PC-9 (cell line): ENCODE measurements at regions not wholly inside any gene's neighbourhood (a gene's known extent, or its start where the extent isn't known, plus 50 kb on each side); places are given as distances from the start of the nearest gene placed in this dataset.

Source experiments
- BruUV-seq: library from RNA; stranded (reverse); fragments of 400-500 nt; replicated peaks from 2 replicates; lab custom pipeline; 2021; lab: Mats Ljungman, UMichigan
- CTCF ChIA-PET: fragments of 300-600 bp; sonication (Branson Sonifier 250); formaldehyde crosslinking; loops from one replicate; lab custom pipeline; 2022; ENCODE audit warnings: antibody characterized with exemption; lab: Charles Lee
- POLR2A ChIA-PET: fragments of 300-600 bp; sonication (Branson Sonifier 250); formaldehyde crosslinking; loops from one replicate; lab custom pipeline; 2022; ENCODE audit warnings: antibody characterized with exemption; ENCODE audit not compliant: unreplicated experiment; lab: Charles Lee
- DNase-seq, 2 experiments: peaks; one replicate each; pipeline versions ENCODE4 v3.0.0 to v3.0.0-alpha.2; 2015 to 2022; ENCODE audit warnings: mixed read lengths in 1 of 2
- H2AFZ ChIP-seq: fragments of 200-600 bp; sonication (generic); 2 replicates; pipeline ENCODE4 v1.8.1; 2017; ENCODE audit warnings: antibody characterized with exemption
- H3F3A ChIP-seq: fragments of 200-600 bp; sonication (generic); 2 replicates; pipeline ENCODE4 v1.8.1; 2017; ENCODE audit warnings: antibody characterized with exemption, mild to moderate bottlenecking, low read depth; ENCODE audit not compliant: insufficient read depth
- H3K27ac ChIP-seq: fragments of 200-600 bp; sonication (generic); 2 replicates; pipeline ENCODE4 v1.6.1; 2016; ENCODE audit warnings: mixed run types
- H3K27me3 ChIP-seq: fragments of 200-600 bp; sonication (generic); 2 replicates; pipeline ENCODE4 v1.6.1; 2016; ENCODE audit warnings: low read depth, mixed run types; ENCODE audit not compliant: insufficient read depth
- H3K36me3 ChIP-seq: fragments of 200-600 bp; sonication (generic); 2 replicates; pipeline ENCODE4 v1.6.1; 2016; ENCODE audit warnings: low read depth, mixed run types
- H3K4me1 ChIP-seq: fragments of 200-600 bp; sonication (generic); replicated peaks from 2 replicates; pipeline ENCODE4 v1.6.1; 2016; ENCODE audit warnings: mixed run types; ENCODE audit not compliant: insufficient read depth
- H3K4me2 ChIP-seq: fragments of 200-600 bp; sonication (generic); 2 replicates; pipeline ENCODE4 v1.6.1; 2017; ENCODE audit warnings: mixed run types
- H3K4me3 ChIP-seq: fragments of 200-600 bp; sonication (generic); 2 replicates; pipeline ENCODE4 v1.6.1; 2016; ENCODE audit warnings: mixed run types
- H3K79me2 ChIP-seq: fragments of 200-600 bp; sonication (generic); 2 replicates; pipeline ENCODE4 v1.6.1; 2017; ENCODE audit warnings: low read depth, mixed run types
- H3K9me2 ChIP-seq: fragments of 200-600 bp; sonication (generic); 2 replicates; pipeline ENCODE4 v1.8.1; 2017; ENCODE audit warnings: mild to moderate bottlenecking; ENCODE audit not compliant: insufficient read depth
- H3K9me3 ChIP-seq: fragments of 200-600 bp; sonication (generic); 2 replicates; pipeline ENCODE4 v1.8.1; 2016; ENCODE audit warnings: low read depth; ENCODE audit not compliant: insufficient read depth
- H4K20me1 ChIP-seq: fragments of 200-600 bp; sonication (generic); 2 replicates; pipeline ENCODE4 v1.8.1; 2017; ENCODE audit not compliant: insufficient read depth
- EZH2 ChIP-seq: fragments of 200-600 bp; sonication (generic); IDR thresholded peaks from 2 replicates; pipeline ENCODE4 v1.8.0; 2017; ENCODE audit warnings: antibody characterized with exemption, low read depth
- intact Hi-C: fragments of 100-400 bp; cut with micrococcal nuclease; formaldehyde crosslinking; loops from one replicate; pipeline ENCODE4 v1.10.0; 2022; ENCODE audit not compliant: unreplicated experiment
- TF ChIP-seq, protein P1 (sequence below): fragments of 200-600 bp; sonication (generic); conservative IDR thresholded peaks from 2 replicates; pipeline ENCODE4 v1.6.1; 2017; ENCODE audit warnings: mixed run types, antibody characterized with exemption, mild to moderate bottlenecking, moderate library complexity

- no peaks in the 10 kb centered on the region for H3K79me2 ChIP-seq
- TF ChIP-seq, protein P1, sequence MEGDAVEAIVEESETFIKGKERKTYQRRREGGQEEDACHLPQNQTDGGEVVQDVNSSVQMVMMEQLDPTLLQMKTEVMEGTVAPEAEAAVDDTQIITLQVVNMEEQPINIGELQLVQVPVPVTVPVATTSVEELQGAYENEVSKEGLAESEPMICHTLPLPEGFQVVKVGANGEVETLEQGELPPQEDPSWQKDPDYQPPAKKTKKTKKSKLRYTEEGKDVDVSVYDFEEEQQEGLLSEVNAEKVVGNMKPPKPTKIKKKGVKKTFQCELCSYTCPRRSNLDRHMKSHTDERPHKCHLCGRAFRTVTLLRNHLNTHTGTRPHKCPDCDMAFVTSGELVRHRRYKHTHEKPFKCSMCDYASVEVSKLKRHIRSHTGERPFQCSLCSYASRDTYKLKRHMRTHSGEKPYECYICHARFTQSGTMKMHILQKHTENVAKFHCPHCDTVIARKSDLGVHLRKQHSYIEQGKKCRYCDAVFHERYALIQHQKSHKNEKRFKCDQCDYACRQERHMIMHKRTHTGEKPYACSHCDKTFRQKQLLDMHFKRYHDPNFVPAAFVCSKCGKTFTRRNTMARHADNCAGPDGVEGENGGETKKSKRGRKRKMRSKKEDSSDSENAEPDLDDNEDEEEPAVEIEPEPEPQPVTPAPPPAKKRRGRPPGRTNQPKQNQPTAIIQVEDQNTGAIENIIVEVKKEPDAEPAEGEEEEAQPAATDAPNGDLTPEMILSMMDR = no peak
- TF ChIP-seq EZH2 = no peak
- no peaks in the 10 kb centered on the region for H4K20me1 ChIP-seq
- ChIA-PET CTCF (no interaction called here), POLR2A (no interaction called here)
- no peaks in the 10 kb centered on the region for H3K9me2 ChIP-seq
- no peaks in the 10 kb centered on the region for H3K27me3 ChIP-seq
- BruUV-seq = no TSS peak
- no peaks in the 10 kb centered on the region for H3K4me1 ChIP-seq
- H3K4me2 ChIP-seq = no peak overlapping the region
- no peak for DNase-seq
- H3K27ac ChIP-seq = no peak overlapping the region
- intact Hi-C loops = no loop called here
- H2AFZ ChIP-seq = no peak overlapping the region
- no peaks in the 10 kb centered on the region for H3K36me3 ChIP-seq
- H3K9me3 ChIP-seq = no peaks in the 10 kb centered on the region
- H3F3A ChIP-seq = no peaks in the 10 kb centered on the region
- no peak overlapping the region for H3K4me3 ChIP-seq
Observed at GRCh38 chr2:133824869-133825268, 256.6 kb upstream of the NCKAP5 start.

DNA sequence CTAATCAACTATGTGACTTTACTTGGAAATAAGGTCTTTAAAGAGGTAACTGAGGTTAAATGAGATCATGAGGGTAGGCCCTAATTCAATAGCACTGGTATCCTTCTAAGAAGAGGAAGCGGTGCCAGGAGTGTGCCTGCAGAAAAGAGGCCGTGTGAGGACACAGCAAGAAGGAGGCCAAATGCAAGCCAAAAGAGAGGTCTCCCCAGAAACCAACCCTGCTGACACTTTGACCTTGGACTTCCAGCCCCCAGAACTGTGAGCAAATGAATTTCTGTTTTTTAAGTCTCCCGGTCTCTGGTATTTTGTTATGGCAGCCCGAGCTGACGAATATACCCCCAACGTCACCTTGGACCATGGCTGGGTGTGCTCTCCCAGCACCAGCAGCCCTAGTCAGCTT, 257.5 kb upstream of the NCKAP5 start:
- Histone ChIP-seq H3K9me3 (no peaks in the 10 kb centered on the region), H3K4me3 (no peak overlapping the region), H3K27me3 (no peaks in the 10 kb centered on the region), H3K79me2 (no peaks in the 10 kb centered on the region), H3K36me3 (no peaks in the 10 kb centered on the region), H3K4me1 (no peaks in the 10 kb centered on the region), H3F3A (no peaks in the 10 kb centered on the region), H4K20me1 (no peaks in the 10 kb centered on the region), H3K27ac (no peak overlapping the region), H2AFZ (no peak overlapping the region), H3K4me2 (no peak overlapping the region), H3K9me2 (no peaks in the 10 kb centered on the region)
- DNase-seq = no peak
- TF ChIP-seq EZH2 = no peak
- TF ChIP-seq, protein P1 = no peak
- ChIA-PET CTCF (no interaction called here), POLR2A (no interaction called here)
- BruUV-seq = no TSS peak
- intact Hi-C loops = no loop called here

DNA sequence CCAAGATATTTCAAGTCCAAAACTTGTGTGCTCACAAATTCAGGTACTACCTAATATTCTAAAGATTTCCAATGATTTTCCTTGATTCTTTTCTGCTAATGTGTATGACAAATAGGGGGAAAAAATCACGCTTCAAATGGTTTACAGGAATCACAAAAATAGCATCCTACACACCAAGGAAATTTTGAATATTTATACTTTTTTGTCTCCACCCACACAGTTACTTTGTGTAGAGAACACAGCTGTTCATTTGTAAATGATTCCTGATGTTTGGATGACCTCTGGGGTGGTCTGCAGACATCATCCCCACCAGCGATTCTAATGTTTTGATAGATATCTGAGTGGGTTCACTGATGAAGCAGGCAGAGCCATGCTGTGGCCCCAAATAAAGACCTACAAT, 260.6 kb upstream of the NCKAP5 start:
- TF ChIP-seq EZH2 = no peak
- TF ChIP-seq, protein P1 = no peak
- Histone ChIP-seq H3K4me3 (no peak overlapping the region), H3F3A (no peaks in the 10 kb centered on the region), H3K9me2 (no peaks in the 10 kb centered on the region), H2AFZ (no peak overlapping the region), H3K36me3 (no peaks in the 10 kb centered on the region), H3K27me3 (no peaks in the 10 kb centered on the region), H3K79me2 (no peaks in the 10 kb centered on the region), H3K4me2 (no peak overlapping the region), H3K4me1 (no peaks in the 10 kb centered on the region), H4K20me1 (no peaks in the 10 kb centered on the region), H3K27ac (no peak overlapping the region), H3K9me3 (no peaks in the 10 kb centered on the region)
- CTCF ChIA-PET = interaction anchor here (0.7 kb wide), 1 partner anchor 683 kb away, joined by 3 read pairs; no protein-coding TSS in a partner anchor
- POLR2A ChIA-PET = no interaction called here
- BruUV-seq = no TSS peak
- intact Hi-C loops = no loop called here
- DNase-seq = no peak
